ENCODE measurements at regions not wholly inside any gene's neighbourhood (a gene's known extent, or its start where the extent isn't known, plus 50 kb on each side); places are given as distances from the start of the nearest gene placed in this dataset.

DNA sequence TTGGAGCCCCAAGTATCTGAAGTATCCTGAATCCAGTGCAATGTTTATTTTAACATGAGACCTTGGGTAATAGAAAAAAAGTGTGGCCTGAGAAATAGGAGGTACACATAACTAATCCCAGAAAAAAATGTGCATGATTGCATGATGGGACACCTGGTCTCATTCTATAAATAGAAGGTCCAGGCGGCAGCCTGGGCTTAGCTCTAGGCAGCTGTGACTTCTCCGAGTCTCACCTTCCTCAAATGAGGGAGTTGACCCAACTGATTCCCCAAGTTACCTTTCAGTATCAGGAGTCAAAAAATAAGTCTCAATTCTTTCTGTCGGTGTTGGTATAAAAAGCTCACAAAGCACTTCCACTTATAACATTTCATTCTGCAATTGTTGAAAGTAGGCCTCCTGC lies 65.9 kb upstream of the CCDC190 start:
- Histone ChIP-seq H3K56ac (ENCODE audit: low read length) (no peak overlapping the region), H4K8ac (ENCODE audit: low read depth, low read length) (no peak overlapping the region), H3K9ac (ENCODE audit: low read length) (no peak overlapping the region), H2BK15ac (replicated peaks; ENCODE audit: low read depth) (no peak overlapping the region), H3K4ac (ENCODE audit: low read depth, low read length) (no peak overlapping the region), H2AK5ac (ENCODE audit: low read length) (no peak overlapping the region), H3K4me2 (ENCODE audit: low read length) (no peak overlapping the region), H3K27me3 (ENCODE audit: insufficient read depth, low read length, poor library complexity) (no peaks in the 10 kb centered on the region), H2BK120ac (ENCODE audit: low read depth, low read length) (no peak overlapping the region), H3K18ac (ENCODE audit: low read length) (no peak overlapping the region), H4K5ac (ENCODE audit: low read length) (no peak overlapping the region), H3K36me3 (ENCODE audit: control insufficient read depth, insufficient read depth, low read length) (no peaks in the 10 kb centered on the region), H3K27ac (ENCODE audit: low read depth, low read length) (no peak overlapping the region), H3K4me3 (ENCODE audit: low read length) (no peak overlapping the region), H3K79me1 (ENCODE audit: low read length) (no peaks in the 10 kb centered on the region), H3K79me2 (ENCODE audit: control insufficient read depth, insufficient read depth, low read length) (no peaks in the 10 kb centered on the region), H3K4me1 (ENCODE audit: control insufficient read depth, low read depth, low read length) (no peaks in the 10 kb centered on the region), H2BK5ac (ENCODE audit: low read length) (no peak overlapping the region), H3K23ac (ENCODE audit: low read length) (no peak overlapping the region)
- DNase-seq: no peak
- WGBS (ENCODE audit: extremely low coverage, insufficient coverage, low lambda C conversion rate): no CpG with 5 or more reads among the region's 3 CpGs

DNA sequence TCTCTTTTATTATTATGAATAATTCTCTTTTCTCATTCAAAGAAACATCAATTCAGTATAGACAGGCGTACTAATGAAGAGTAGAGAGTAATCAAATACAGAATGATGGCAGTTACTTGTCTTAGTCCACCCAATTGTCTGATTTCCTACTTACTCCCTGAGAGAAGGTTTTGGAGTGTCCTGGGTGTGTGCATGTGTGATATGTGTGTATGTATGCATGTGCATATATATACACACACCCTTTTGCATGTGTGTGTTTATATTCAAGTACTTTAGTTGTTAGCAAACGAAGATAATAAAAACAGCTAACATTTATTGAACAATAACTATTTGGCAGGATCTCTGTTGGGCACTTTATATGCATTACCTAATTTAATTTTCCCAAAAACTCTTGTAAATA lies 63.2 kb upstream of the CCDC190 start:
- Histone ChIP-seq H3K79me2 (ENCODE audit: control insufficient read depth, insufficient read depth, low read length) (no peaks in the 10 kb centered on the region), H4K8ac (ENCODE audit: low read depth, low read length) (no peak overlapping the region), H2AK5ac (ENCODE audit: low read length) (no peak overlapping the region), H3K4ac (ENCODE audit: low read depth, low read length) (no peak overlapping the region), H2BK120ac (ENCODE audit: low read depth, low read length) (no peak overlapping the region), H3K9ac (ENCODE audit: low read length) (no peak overlapping the region), H3K56ac (ENCODE audit: low read length) (no peak overlapping the region), H3K27ac (ENCODE audit: low read depth, low read length) (no peak overlapping the region), H4K5ac (ENCODE audit: low read length) (no peak overlapping the region), H3K4me3 (ENCODE audit: low read length) (no peak overlapping the region), H3K23ac (ENCODE audit: low read length) (no peak overlapping the region), H3K4me2 (ENCODE audit: low read length) (no peak overlapping the region), H3K79me1 (ENCODE audit: low read length) (no peaks in the 10 kb centered on the region), H3K4me1 (ENCODE audit: control insufficient read depth, low read depth, low read length) (no peaks in the 10 kb centered on the region), H3K18ac (ENCODE audit: low read length) (no peak overlapping the region), H2BK5ac (ENCODE audit: low read length) (no peak overlapping the region), H2BK15ac (replicated peaks; ENCODE audit: low read depth) (no peak overlapping the region), H3K36me3 (ENCODE audit: control insufficient read depth, insufficient read depth, low read length) (no peaks in the 10 kb centered on the region), H3K27me3 (ENCODE audit: insufficient read depth, low read length, poor library complexity) (no peaks in the 10 kb centered on the region)
- WGBS (ENCODE audit: extremely low coverage, insufficient coverage, low lambda C conversion rate): no CpG with 5 or more reads among the region's 2 CpGs
- DNase-seq: no peak

DNA sequence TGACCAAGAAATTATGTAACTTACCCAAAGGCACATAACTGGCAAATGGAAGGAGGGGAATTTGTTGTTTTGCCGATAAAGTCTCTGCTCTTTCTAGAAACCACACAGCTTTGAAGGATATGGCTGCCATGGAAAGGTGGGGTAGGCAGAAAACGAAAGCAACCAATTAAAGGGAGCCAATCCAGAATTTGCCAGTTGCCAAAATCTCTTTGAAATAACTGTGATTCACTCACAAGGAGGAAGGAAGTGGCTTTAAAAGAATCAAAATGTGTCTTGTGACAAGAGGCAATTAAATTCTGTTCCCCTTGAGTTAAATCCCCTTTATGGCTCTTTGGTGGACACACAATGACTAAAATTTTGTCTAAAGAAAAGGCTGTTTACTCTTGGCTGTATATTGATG lies 61.2 kb upstream of the CCDC190 start:
- Histone ChIP-seq H3K36me3 (ENCODE audit: control insufficient read depth, insufficient read depth, low read length) (no peaks in the 10 kb centered on the region), H4K8ac (ENCODE audit: low read depth, low read length) (no peak overlapping the region), H3K79me2 (ENCODE audit: control insufficient read depth, insufficient read depth, low read length) (no peaks in the 10 kb centered on the region), H3K4me1 (ENCODE audit: control insufficient read depth, low read depth, low read length) (no peaks in the 10 kb centered on the region), H2BK15ac (replicated peaks; ENCODE audit: low read depth) (no peak overlapping the region), H3K79me1 (ENCODE audit: low read length) (no peaks in the 10 kb centered on the region), H3K27me3 (ENCODE audit: insufficient read depth, low read length, poor library complexity) (no peaks in the 10 kb centered on the region), H4K5ac (ENCODE audit: low read length) (no peak overlapping the region), H2BK120ac (ENCODE audit: low read depth, low read length) (no peak overlapping the region), H3K4me2 (ENCODE audit: low read length) (no peak overlapping the region), H2AK5ac (ENCODE audit: low read length) (no peak overlapping the region), H3K18ac (ENCODE audit: low read length) (no peak overlapping the region), H3K9ac (ENCODE audit: low read length) (no peak overlapping the region), H3K4me3 (ENCODE audit: low read length) (no peak overlapping the region), H2BK5ac (ENCODE audit: low read length) (no peak overlapping the region), H3K27ac (ENCODE audit: low read depth, low read length) (no peak overlapping the region), H3K23ac (ENCODE audit: low read length) (no peak overlapping the region), H3K56ac (ENCODE audit: low read length) (no peak overlapping the region), H3K4ac (ENCODE audit: low read depth, low read length) (no peak overlapping the region)
- DNase-seq: no peak
- no CpG with 5 or more reads among the region's 2 CpGs for WGBS (ENCODE audit: extremely low coverage, insufficient coverage, low lambda C conversion rate)

DNA sequence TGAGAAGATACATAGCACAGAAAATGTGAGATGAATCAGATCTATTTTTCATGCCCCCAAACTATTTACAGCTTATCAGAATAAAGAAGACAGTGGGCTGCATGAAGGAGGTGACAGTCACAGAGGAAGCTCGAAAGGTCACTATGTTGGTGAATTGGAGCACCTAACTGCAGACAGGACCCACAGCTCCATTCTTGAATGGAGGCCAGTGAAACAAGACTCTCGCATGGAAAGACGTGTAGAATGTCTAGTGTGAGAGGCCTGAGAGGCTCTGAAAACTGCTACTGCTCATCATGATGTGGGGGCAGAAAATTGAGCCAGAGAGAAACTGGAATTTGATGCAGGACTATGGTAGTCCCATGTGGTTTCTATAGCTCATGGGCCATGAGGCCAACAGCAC lies 60.3 kb upstream of the CCDC190 start:
- Histone ChIP-seq H3K79me2 (ENCODE audit: control insufficient read depth, insufficient read depth, low read length) (no peaks in the 10 kb centered on the region), H2BK120ac (ENCODE audit: low read depth, low read length) (no peak overlapping the region), H3K4me2 (ENCODE audit: low read length) (no peak overlapping the region), H3K56ac (ENCODE audit: low read length) (no peak overlapping the region), H2BK5ac (ENCODE audit: low read length) (no peak overlapping the region), H3K27ac (ENCODE audit: low read depth, low read length) (no peak overlapping the region), H4K5ac (ENCODE audit: low read length) (no peak overlapping the region), H2AK5ac (ENCODE audit: low read length) (no peak overlapping the region), H3K36me3 (ENCODE audit: control insufficient read depth, insufficient read depth, low read length) (no peaks in the 10 kb centered on the region), H3K18ac (ENCODE audit: low read length) (no peak overlapping the region), H3K4me3 (ENCODE audit: low read length) (no peak overlapping the region), H3K23ac (ENCODE audit: low read length) (no peak overlapping the region), H3K79me1 (ENCODE audit: low read length) (no peaks in the 10 kb centered on the region), H3K9ac (ENCODE audit: low read length) (no peak overlapping the region), H3K27me3 (ENCODE audit: insufficient read depth, low read length, poor library complexity) (no peaks in the 10 kb centered on the region), H3K4me1 (ENCODE audit: control insufficient read depth, low read depth, low read length) (no peaks in the 10 kb centered on the region), H3K4ac (ENCODE audit: low read depth, low read length) (no peak overlapping the region), H2BK15ac (replicated peaks; ENCODE audit: low read depth) (no peak overlapping the region), H4K8ac (ENCODE audit: low read depth, low read length) (no peak overlapping the region)
- no CpG with 5 or more reads among the region's 3 CpGs for WGBS (ENCODE audit: extremely low coverage, insufficient coverage, low lambda C conversion rate)
- DNase-seq: no peak

GRCh38 chr1:162919034-162919433 lies 58.1 kb upstream of the CCDC190 start:
- no CpG with 5 or more reads among the region's 6 CpGs for WGBS (ENCODE audit: extremely low coverage, insufficient coverage, low lambda C conversion rate)
- Histone ChIP-seq H4K8ac (ENCODE audit: low read depth, low read length) (no peak overlapping the region), H2AK5ac (ENCODE audit: low read length) (no peak overlapping the region), H3K4ac (ENCODE audit: low read depth, low read length) (no peak overlapping the region), H3K27me3 (ENCODE audit: insufficient read depth, low read length, poor library complexity) (no peaks in the 10 kb centered on the region), H3K4me2 (ENCODE audit: low read length) (no peak overlapping the region), H2BK15ac (replicated peaks; ENCODE audit: low read depth) (no peak overlapping the region), H3K9ac (ENCODE audit: low read length) (no peak overlapping the region), H3K27ac (ENCODE audit: low read depth, low read length) (no peak overlapping the region), H3K56ac (ENCODE audit: low read length) (no peak overlapping the region), H3K18ac (ENCODE audit: low read length) (no peak overlapping the region), H3K23ac (ENCODE audit: low read length) (no peak overlapping the region), H2BK120ac (ENCODE audit: low read depth, low read length) (no peak overlapping the region), H3K36me3 (ENCODE audit: control insufficient read depth, insufficient read depth, low read length) (no peaks in the 10 kb centered on the region), H4K5ac (ENCODE audit: low read length) (no peak overlapping the region), H3K4me3 (ENCODE audit: low read length) (no peak overlapping the region), H3K79me2 (ENCODE audit: control insufficient read depth, insufficient read depth, low read length) (no peaks in the 10 kb centered on the region), H3K79me1 (ENCODE audit: low read length) (no peaks in the 10 kb centered on the region), H3K4me1 (ENCODE audit: control insufficient read depth, low read depth, low read length) (no peaks in the 10 kb centered on the region), H2BK5ac (ENCODE audit: low read length) (no peak overlapping the region)
- no peak for DNase-seq

DNA sequence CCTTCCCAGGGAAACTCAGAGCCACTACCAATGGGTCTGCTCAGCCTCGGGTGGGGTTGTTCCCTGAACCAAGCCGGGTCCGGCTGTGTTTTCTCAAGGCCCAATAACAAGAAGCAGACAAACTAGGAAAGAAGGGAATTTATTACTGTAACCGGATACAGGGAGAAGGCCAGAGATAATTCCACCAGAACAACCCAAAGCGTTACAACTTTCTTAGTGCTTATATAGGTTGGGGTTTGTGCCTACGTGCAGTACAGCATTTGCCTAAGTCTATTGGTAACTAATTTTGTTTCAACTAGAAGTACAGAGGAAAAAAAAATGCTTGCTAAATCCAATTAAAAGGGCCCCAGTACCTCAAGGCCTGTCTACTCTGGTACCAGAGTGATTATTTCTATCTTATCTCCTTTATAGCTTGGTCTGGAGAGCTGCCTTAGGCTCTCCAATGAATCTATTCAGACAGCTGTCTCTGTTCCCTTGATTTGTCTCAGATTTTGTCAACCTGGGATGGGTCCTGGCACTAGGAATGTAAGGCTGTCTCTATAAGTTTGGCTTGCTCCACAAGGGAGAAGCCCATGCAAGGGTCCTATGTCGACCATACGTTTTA lies 57.3 kb upstream of the CCDC190 start:
- H3K27ac ChIP-seq (ENCODE audit: low read depth, low read length): no peak overlapping the region
- H3K27me3 ChIP-seq (ENCODE audit: insufficient read depth, low read length, poor library complexity): no peaks in the 10 kb centered on the region
- WGBS (ENCODE audit: extremely low coverage, insufficient coverage, low lambda C conversion rate): no CpG with 5 or more reads among the region's 8 CpGs
- H4K5ac ChIP-seq (ENCODE audit: low read length): no peak overlapping the region
- no peak overlapping the region for H2AK5ac ChIP-seq (ENCODE audit: low read length)
- no peak overlapping the region for H2BK5ac ChIP-seq (ENCODE audit: low read length)
- no peak overlapping the region for H3K4me2 ChIP-seq (ENCODE audit: low read length)
- no peak overlapping the region for H2BK15ac ChIP-seq (replicated peaks; ENCODE audit: low read depth)
- H4K8ac ChIP-seq (ENCODE audit: low read depth, low read length): no peak overlapping the region
- DNase-seq: no peak
- H3K79me2 ChIP-seq (ENCODE audit: control insufficient read depth, insufficient read depth, low read length): no peaks in the 10 kb centered on the region
- H3K79me1 ChIP-seq (ENCODE audit: low read length): no peaks in the 10 kb centered on the region
- no peak overlapping the region for H3K9ac ChIP-seq (ENCODE audit: low read length)
- no peak overlapping the region for H3K4me3 ChIP-seq (ENCODE audit: low read length)
- H2BK120ac ChIP-seq (ENCODE audit: low read depth, low read length): no peak overlapping the region
- no peak overlapping the region for H3K18ac ChIP-seq (ENCODE audit: low read length)
- H3K4me1 ChIP-seq (ENCODE audit: control insufficient read depth, low read depth, low read length): no peaks in the 10 kb centered on the region
- no peak overlapping the region for H3K56ac ChIP-seq (ENCODE audit: low read length)
- no peak overlapping the region for H3K23ac ChIP-seq (ENCODE audit: low read length)
- no peak overlapping the region for H3K4ac ChIP-seq (ENCODE audit: low read depth, low read length)
- no peaks in the 10 kb centered on the region for H3K36me3 ChIP-seq (ENCODE audit: control insufficient read depth, insufficient read depth, low read length)

Data from mesendoderm (in vitro differentiated cells).